ENCODE measurements at regions not wholly inside any gene's neighbourhood (a gene's known extent, or its start where the extent isn't known, plus 50 kb on each side); places are given as distances from the start of the nearest gene placed in this dataset.
"Not testable (repeated sequence)": the region's sequence is repeated elsewhere in the genome, so short reads cannot be mapped to it uniquely, and the experiment has no call there.

DNA sequence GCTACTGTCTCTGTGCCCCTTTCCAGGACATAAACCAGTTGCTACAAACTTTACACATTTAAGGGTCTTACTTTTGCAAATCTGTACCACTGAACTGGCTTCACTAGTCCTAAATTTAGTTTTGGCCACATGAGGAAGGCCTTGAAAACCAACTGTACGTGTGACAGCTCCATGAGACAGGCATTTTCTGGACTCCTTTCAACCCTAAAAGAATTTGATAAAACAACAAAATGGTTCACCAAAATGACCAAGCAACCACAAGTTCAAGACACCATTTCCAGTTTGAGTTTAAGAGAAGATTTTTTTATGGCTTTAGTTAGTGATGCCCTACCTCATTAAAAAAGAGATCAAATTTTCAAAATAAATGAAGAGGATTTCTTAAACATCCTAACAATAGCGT lies 246.4 kb downstream of the ZNF674 start:
- DNase-seq (ENCODE audit: low read depth) = no peak

DNA sequence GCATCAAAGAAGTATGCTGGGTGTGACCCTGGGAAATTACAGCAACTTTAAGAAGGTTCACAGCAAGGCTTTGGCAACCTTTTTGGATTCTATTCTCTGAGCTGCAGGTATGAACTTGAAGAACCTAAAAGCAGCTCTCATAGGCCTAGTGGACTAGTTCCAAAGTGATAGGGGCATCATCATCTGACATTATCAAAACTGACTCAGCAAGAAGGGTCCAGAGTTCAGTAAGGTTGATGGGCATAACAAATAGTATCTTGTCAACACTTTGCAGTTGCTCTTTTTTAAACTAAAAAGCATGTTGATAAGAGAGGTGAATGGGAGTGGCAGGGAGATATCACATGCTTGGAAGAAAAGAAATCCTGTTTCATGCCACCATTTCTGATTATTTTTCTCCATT lies 249.3 kb downstream of the ZNF674 start:
- no peak for DNase-seq (ENCODE audit: low read depth)

DNA sequence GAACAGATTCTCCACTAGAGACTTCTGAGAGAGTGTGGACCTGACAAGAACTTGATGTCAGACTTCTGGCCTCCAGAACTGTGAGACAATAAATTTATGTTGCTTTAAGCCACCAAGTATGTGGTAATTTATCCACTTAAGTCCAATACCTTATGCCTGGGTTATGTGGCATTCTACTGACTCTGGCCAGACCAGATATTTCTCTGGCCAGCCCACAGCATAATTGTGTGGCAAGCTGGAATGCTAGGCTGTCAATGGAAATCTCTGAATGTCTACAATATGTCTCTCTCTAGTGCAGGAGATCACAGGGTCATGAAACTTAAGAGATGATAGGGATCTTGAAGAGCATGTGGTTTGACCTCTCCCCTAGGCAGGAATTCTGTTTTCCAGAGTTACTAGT lies 251.0 kb downstream of the ZNF674 start:
- no peak for DNase-seq (ENCODE audit: low read depth)

GRCh38 chrX:46279925-46280313 lies 265.3 kb downstream of the ZNF674 start:
- no peak for DNase-seq (ENCODE audit: low read depth)

GRCh38 chrX:46279214-46279924 lies 265.9 kb downstream of the ZNF674 start:
- no peak for DNase-seq (ENCODE audit: low read depth)

GRCh38 chrX:46278572-46278971 lies 266.6 kb downstream of the ZNF674 start:
- DNase-seq (ENCODE audit: low read depth) = no peak

- no peak for DNase-seq (ENCODE audit: low read depth)
Observed at GRCh38 chrX:46268412-46268811, 276.8 kb downstream of the ZNF674 start.

DNA sequence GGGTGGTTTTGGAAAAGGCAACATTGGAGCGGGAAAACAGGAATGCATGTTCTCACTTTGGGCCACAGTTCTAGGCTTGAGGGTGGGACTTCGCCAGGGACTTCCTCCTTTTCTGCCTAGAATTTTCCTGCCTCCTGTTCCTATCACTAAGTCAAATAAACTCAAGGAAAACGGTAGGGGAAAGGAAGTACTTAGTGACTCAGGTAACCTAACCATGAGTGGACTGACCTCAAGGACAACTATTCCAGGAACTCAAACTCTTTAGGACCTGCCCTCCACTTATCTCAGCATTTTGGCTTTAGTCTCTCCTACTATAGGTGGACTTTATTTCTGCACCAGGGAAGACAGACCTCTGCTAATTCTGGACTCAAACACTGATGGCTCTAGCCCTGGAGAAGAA lies 281.7 kb downstream of the ZNF674 start:
- no peak for DNase-seq (ENCODE audit: low read depth)

- no peak for DNase-seq (ENCODE audit: low read depth)
Observed at GRCh38 chrX:46262304-46262703, 282.9 kb downstream of the ZNF674 start.

DNA sequence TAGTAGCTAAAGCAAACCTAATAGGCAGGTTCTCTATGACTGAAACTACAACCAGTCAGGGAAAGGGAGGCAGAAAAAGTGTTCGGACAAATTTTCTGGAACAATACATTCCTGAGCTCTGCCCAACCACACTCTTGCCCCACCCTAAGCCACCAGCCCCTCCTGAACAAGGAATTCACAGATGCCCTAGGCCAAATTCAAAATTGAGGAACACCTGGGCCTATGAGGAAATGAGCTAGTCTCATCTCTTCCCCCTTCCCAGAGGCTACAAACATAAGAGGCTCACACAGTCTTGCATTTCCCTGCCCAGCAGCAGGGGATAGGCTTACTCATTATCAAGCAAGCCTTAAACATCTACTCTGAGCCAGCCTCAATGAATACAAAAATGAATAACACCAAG lies 284.7 kb downstream of the ZNF674 start:
- DNase-seq (ENCODE audit: low read depth) = no peak

DNA sequence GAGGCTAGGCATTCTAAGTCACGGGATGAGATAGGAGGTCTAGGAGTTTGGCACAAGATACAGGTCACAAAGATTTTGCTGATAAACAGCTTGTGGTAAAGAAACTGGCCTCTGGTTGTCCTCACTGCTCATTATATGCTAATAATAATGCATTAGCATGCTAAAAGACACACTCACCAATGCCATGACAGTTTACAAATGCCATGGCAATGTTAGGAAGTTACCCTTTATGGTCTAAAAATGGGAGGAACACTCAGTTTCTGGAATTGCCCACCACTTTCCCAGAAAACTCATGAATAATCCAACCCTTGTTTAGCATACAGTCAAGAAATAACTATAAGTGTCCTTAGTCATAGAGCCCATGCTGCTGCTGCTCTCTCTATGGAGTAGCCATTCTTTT lies 286.9 kb downstream of the ZNF674 start:
- no peak for DNase-seq (ENCODE audit: low read depth)

DNA sequence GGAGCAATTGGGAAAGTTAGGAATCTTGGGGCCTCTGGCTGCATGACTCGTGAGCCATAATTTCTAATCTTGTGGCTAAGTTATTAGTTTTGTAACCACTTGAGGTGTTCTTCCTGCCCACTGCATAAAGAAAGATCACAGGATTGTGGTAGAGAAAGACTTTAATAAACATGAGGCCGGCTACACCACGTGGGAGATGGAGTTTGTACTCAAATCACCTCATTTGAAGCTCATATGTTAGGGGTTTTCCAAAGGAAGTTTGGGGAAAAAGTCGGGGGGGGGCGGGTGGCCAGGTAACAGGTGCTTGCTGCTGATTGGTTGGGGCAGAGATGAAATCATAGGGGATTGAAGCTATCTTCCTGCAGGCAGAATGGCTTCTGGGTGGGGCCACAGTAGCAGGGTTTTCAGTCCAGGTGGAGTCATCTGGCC lies 287.8 kb downstream of the ZNF674 start:
- DNase-seq (ENCODE audit: low read depth) = no peak

GRCh38 chrX:46256875-46257274 lies 288.3 kb downstream of the ZNF674 start:
- DNase-seq (ENCODE audit: low read depth) = no peak

- DNase-seq (ENCODE audit: low read depth) = no peak
Observed at GRCh38 chrX:46255046-46255445, 290.2 kb downstream of the ZNF674 start.

DNA sequence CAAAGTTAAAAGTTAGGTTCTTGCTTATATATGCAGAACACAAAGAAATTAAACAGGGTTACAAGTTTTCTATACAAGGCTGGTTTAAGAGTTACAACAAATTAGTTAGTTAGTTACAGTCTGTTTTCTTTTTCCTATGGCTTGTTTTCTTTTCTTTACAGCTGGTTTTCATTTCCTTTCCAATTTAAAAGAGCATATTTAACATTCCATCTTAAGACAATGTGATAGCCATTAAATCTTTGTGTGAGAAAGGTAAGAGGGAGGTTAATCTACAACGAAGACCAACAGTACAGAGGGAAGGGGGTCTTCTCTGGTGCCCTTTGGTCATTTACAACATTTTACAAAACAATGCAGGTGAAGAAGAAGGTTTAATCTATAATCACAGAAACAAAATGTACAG lies 290.6 kb downstream of the ZNF674 start:
- DNase-seq (ENCODE audit: low read depth) = no peak

DNA sequence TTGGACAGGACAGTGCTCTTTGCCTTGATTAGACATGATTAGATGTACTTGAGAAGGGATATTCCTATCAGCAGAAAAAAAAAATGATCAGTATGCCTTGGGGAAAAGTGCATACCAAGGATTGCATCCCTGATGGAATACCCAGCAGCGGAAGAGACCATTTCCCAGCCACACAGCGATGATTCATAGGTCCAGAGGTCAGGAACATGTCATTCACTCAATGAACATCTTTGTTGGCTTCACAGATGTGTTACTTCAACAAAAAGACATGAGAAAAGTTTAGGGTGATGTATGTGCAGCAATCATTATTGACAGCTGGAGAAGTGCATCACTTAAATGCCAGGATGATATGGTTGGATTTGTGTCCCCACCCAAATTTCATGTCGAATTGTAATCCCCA lies 293.5 kb downstream of the ZNF674 start:
- no peak for DNase-seq (ENCODE audit: low read depth)

DNA sequence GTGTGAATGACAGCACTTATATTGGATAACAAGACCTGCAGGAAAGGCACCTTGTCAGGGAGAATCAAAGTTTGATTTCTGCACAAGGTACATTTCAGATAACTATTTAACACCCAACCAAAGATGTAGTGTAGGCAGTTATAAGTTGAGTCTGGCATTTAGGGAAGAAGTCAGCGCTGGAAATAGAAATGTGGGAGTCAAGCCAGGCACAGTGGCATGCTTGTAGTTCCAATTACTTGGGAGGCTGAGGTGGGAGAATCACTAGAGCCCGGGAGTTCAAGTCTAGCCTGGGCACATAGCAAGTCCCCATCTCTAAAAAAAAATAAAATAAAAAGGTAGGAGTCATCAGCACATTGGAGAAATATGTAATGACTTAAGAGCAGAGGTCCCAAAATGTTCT lies 295.1 kb downstream of the ZNF674 start:
- DNase-seq (ENCODE audit: low read depth) = no peak

DNA sequence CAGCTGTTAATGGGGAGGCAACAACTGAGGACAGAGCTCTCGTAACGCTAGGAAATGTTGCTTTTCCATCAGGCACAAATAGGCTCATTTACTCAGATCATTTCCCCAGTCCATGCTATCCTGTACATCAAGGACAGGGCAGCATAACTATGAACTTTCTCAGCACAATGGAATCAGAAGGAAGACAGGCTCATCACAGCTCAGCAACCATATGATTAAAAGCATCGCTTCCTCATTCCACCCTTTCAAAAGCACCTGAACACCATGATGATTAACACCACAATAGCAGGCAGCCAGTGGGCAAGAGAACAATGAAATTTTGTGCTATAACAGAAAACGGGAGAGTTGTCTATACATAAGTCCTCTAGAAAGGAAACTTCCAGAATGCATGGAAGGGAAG lies 297.8 kb downstream of the ZNF674 start:
- no peak for DNase-seq (ENCODE audit: low read depth)

DNA sequence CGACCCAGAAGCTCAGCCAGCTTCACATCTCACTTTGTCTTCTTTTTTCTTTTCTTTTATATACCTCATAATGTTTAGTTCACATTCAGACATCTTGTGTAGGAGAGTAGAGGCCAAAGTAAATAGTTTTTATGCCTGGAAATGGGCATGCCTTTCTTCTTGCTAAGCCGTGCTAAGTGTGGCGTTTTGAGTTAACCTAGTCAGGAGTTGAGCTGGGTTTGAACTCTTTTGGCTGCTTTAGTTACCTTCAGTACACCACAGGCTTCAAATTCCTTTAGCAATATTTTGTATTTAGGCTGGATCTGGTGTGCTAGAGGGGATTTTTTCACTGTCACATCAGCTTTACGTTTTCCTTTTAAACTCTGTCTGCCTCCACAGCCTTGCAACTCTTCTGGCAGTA lies 300.8 kb downstream of the ZNF674 start:
- DNase-seq (ENCODE audit: low read depth) = no peak

- DNase-seq (ENCODE audit: low read depth) = no peak
Observed at GRCh38 chrX:46236411-46236810, 308.8 kb downstream of the ZNF674 start.

- DNase-seq (ENCODE audit: low read depth) = no peak
Observed at GRCh38 chrX:46235778-46236177, 309.4 kb downstream of the ZNF674 start.

GRCh38 chrX:46234775-46235174 lies 310.4 kb downstream of the ZNF674 start:
- no peak for DNase-seq (ENCODE audit: low read depth)

GRCh38 chrX:46228389-46228788 lies 316.8 kb downstream of the ZNF674 start:
- no peak for DNase-seq (ENCODE audit: low read depth)

DNA sequence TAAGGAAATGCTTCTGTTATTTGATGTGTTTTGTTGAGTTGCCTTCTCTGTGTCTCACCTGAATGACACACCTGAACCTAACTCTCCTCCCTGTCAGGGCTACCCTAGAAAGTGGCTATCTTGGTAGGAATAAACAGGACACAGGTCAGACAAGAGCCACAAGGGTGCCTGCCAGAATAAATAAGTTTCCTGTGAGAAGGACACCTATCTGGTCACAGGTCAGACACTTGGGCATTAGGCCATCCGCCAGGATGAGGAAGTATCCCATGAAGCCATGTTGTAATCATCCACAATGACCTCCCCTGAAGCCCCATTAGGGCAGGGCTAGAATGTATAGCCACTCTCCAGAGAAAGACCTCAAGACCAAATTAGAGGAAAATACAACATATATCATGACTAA lies 318.8 kb downstream of the ZNF674 start:
- DNase-seq (ENCODE audit: low read depth) = no peak

DNA sequence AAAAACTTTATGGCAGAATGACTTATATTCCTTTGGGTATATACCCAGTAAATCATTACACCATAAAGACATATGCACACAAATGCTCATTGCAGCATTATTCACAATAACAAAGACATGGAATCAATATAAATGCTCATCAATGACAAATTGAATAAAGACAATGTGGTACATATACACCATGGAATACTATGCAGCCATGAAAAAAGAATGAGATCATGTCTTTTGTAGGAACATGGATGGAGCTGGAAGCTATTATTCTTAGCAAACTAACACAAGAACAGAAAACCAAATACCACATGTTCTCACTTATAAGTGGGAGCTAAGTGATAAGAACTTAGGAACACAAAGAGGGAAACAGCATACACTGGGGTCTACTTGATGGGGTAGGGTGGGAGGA lies 321.7 kb downstream of the ZNF674 start:
- DNase-seq (ENCODE audit: low read depth) = not testable (repeated sequence)
